ENCODE measurements at regions not wholly inside any gene's neighbourhood (a gene's known extent, or its start where the extent isn't known, plus 50 kb on each side); places are given as distances from the start of the nearest gene placed in this dataset.

DNA sequence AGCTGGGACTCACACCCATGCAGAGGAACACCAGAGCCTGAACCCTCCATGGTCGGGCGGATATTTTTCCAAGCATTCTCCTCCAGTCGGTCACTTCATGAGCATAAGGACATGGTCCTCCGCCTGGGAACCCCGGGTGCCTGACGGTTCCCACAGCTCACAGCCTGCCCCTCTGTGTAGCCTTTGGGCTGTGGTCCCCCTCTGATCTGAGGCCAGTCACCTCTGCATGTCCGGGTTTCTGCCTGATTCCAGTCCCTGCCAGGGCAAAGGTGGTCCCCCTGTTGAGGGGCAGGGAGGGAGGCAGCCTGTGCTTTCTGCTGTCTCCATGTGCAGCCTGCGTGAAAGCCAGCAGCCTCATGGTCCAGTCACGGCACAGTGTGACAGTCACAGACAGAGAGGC lies 76.6 kb upstream of the KLF13 start:
- Histone ChIP-seq H3K9me3 (no peaks in the 10 kb centered on the region), H3K27ac (no peak overlapping the region), H3K27me3 (no peaks in the 10 kb centered on the region), H3K4me3 (no peak overlapping the region), H3K36me3 (no peaks in the 10 kb centered on the region), H3K4me1 (no peaks in the 10 kb centered on the region)
- no peak for DNase-seq
- ATAC-seq, result no peak
- no CpG with 5 or more reads among the region's 9 CpGs for WGBS (ENCODE audit: insufficient coverage, low coverage, low lambda C conversion rate, missing lambda C conversion rate)
- intact Hi-C loops (cut with DNase I), result no loop called here
- TF ChIP-seq, protein P1, sequence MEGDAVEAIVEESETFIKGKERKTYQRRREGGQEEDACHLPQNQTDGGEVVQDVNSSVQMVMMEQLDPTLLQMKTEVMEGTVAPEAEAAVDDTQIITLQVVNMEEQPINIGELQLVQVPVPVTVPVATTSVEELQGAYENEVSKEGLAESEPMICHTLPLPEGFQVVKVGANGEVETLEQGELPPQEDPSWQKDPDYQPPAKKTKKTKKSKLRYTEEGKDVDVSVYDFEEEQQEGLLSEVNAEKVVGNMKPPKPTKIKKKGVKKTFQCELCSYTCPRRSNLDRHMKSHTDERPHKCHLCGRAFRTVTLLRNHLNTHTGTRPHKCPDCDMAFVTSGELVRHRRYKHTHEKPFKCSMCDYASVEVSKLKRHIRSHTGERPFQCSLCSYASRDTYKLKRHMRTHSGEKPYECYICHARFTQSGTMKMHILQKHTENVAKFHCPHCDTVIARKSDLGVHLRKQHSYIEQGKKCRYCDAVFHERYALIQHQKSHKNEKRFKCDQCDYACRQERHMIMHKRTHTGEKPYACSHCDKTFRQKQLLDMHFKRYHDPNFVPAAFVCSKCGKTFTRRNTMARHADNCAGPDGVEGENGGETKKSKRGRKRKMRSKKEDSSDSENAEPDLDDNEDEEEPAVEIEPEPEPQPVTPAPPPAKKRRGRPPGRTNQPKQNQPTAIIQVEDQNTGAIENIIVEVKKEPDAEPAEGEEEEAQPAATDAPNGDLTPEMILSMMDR (IDR thresholded peaks at IDR 0.05), result no peak
- no peak for TF ChIP-seq POLR2A (IDR thresholded peaks at IDR 0.05)

DNA sequence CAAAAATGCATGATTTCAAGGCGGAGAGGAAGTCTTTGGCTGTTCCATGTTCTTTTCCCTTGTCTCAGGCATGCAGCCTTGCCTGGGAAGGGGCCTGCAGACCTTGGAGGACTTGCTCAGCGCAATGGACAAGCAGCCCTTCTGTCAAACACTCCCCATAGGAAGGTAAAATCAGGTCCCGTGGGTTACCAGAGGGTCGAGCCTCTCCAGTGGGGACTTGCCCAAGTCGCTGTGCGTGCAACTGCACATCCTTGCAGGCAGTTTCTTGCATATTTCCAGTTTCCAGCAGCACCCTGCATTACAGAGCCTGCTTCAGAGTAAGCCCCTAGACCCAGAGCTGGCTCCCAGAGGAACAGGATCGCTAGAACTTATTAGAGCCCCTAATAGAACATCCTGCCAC lies 75.5 kb upstream of the KLF13 start:
- intact Hi-C loops (cut with DNase I), result no loop called here
- ATAC-seq (no peak), DNase-seq (no peak)
- Histone ChIP-seq H3K4me3 (no peak overlapping the region), H3K9me3 (no peaks in the 10 kb centered on the region), H3K27me3 (no peaks in the 10 kb centered on the region), H3K36me3 (no peaks in the 10 kb centered on the region), H3K4me1 (no peaks in the 10 kb centered on the region), H3K27ac (no peak overlapping the region)
- 100% methylated on average over 1 of the region's 7 CpGs for WGBS (ENCODE audit: insufficient coverage, low coverage, low lambda C conversion rate, missing lambda C conversion rate)
- TF ChIP-seq, protein P1 (IDR thresholded peaks at IDR 0.05), result no peak
- no peak for TF ChIP-seq POLR2A (IDR thresholded peaks at IDR 0.05)

DNA sequence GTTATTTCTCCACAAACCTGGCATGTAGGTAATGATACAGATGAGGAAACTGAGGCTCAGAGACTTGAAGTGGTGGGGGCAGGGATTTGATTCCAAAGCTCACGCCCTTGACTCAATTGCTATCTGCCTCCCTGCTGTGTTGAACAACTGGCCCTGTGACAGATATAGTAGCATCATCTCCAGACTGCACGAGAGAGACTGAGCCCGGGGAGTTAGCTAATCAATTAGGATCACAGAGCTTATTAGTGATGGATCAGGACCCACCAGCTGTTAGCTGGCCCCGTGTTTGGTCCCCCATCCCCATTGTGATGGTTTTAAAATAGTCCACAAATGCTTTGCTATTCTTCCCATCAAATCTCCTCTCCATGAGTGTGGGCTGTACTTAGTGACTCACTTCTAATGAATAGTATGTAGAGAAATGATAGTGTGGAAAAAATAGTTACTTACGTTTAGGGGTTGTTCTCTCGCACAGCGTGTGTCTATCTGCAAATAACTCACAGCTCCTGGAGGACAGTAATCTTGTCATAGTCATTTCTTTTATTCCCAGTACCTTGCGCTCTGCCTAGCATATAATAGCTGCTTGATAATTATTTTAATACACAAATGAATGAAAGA lies 74.4 kb upstream of the KLF13 start:
- DNase-seq (no peak), ATAC-seq (no peak)
- Histone ChIP-seq H3K36me3 (no peaks in the 10 kb centered on the region), H3K9me3 (no peaks in the 10 kb centered on the region), H3K4me1 (no peaks in the 10 kb centered on the region), H3K27ac (no peak overlapping the region), H3K27me3 (no peaks in the 10 kb centered on the region), H3K4me3 (no peak overlapping the region)
- TF ChIP-seq, protein P1 (IDR thresholded peaks at IDR 0.05), result no peak
- no peak for TF ChIP-seq POLR2A (IDR thresholded peaks at IDR 0.05)
- WGBS (ENCODE audit: insufficient coverage, low coverage, low lambda C conversion rate, missing lambda C conversion rate), result 85% methylated on average over 7 of the region's 8 CpGs
- intact Hi-C loops (cut with DNase I), result no loop called here

DNA sequence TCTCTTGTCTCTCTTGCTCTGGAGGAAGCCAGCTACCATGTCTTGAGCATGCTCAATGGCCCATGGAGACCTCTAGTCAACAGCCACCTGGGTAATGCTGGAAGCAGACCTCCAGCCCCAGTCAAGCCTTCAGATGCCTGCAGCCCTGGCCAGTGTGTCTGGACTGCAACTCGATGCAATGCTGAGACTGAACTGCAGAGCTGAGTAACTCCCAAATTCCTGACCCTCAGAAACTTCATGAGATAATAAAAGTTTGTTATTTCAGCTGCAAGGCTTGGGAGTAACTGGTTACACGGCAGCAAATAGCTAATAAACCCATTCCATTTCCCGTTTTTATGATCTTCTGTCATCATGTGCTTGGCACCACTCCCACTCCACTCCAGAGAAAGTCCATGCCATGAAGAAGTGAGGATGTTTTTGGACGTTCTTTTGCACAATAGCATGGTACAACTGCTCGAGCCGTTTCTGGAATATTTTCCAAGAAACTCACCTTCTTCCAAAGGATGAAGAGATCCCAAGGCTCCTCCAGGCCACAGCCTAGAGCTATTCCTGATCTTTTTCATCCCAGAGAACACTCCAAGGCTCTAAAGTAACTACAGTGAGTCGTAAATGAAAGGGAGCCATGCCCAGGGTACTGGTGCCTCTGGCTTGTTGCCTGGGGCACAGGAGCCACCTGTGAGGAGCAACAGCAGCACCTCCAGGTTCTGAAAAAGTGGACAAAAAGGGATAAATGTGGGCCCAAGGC lies 72.0 kb upstream of the KLF13 start:
- DNase-seq, result peak in 1 of 3 donors; percentile 7
- no peak overlapping the region for H3K4me3 ChIP-seq
- no peak overlapping the region for H3K27ac ChIP-seq
- H3K36me3 ChIP-seq, result no peaks in the 10 kb centered on the region
- no peaks in the 10 kb centered on the region for H3K9me3 ChIP-seq
- no peak for ATAC-seq
- WGBS (ENCODE audit: insufficient coverage, low coverage, low lambda C conversion rate, missing lambda C conversion rate), result 57% methylated on average over 6 of the region's 7 CpGs
- intact Hi-C loops (cut with DNase I), result no loop called here
- no peaks in the 10 kb centered on the region for H3K4me1 ChIP-seq
- no peaks in the 10 kb centered on the region for H3K27me3 ChIP-seq
- TF ChIP-seq POLR2A (IDR thresholded peaks at IDR 0.05), result no peak
- TF ChIP-seq, protein P1 (IDR thresholded peaks at IDR 0.05), result no peak

Measured in right lobe of liver (tissue), 6 donors.